GM21786 (cell line): ENCODE measurements at regions not wholly inside any gene's neighbourhood (a gene's known extent, or its start where the extent isn't known, plus 50 kb on each side); places are given as distances from the start of the nearest gene placed in this dataset.
"Not testable (repeated sequence)": the region's sequence is repeated elsewhere in the genome, so short reads cannot be mapped to it uniquely, and the experiment has no call there.

Source experiments
- ATAC-seq: cut with Tn5 transposase; IDR thresholded peaks from one replicate; pipeline ENCODE4 v1.9.1; 2021; ENCODE audit not compliant: unreplicated experiment

DNA sequence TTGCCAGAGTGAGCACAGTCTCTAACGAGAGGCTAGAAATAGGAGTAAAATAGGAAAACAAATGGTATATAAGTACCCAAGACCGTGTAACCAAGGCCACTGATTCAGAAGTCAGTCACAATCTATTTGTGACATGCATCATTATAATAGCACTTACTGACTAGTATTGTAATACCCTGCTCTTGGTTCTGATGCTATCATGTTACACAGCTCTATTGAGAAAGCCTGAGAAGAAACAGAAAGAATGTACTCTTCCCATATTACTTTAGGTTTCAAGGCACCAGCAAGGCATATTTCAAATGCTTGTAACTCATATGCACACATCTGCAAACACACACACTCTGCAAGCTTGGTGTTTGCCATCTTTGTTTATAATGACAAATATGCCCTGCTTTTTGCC, 746.4 kb downstream of the SLC4A3 start:
- no peak for ATAC-seq

DNA sequence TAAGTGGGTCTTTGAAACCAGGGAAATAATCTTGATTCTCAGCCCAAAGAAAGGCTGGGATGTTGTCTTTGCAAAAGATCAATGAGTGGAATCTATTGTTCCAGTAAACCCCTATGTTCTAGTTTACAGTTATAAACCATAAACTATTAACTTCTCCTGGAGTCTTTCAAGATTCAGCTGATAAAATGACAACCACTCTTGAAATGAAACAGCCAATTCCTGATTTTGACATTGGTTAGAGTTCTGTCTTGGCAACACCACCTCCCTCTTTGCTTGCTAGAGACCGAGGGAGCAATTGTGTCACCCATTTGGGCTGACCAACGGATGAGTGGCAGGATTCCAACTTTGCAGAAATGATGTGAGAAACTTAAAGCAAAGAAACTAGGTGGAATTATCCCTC, 746.9 kb downstream of the SLC4A3 start:
- ATAC-seq: no peak

DNA sequence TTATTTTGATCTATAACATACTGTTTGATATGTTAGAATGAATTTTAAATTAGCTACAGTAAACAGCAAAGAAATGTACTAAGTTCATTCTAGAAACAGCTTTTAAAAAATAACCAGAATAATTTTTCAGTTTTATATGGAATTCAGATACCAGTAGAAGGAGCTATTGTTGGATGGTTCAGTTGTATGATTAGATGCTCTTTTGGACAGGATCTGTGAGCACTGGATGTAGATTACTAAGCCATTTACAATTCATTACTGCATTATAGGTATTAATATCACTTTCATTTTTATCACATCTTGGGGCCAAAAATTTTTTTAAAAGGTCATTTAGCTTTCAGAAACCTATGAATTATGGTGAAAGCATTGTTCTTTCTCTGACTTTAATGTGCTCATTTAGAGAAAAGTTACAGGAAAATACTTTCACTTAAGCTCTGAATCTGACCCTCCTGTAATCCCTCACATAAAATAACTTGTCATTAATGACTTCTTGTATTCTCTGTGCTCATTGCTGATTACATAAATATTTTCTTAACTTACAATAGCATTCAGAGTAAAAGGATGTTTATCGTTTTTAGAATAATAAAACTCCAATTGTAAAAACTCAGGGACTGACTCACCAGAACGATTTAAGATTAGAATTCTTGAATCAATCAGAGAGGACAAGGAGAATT, 750.2 kb downstream of the SLC4A3 start:
- ATAC-seq: no peak

DNA sequence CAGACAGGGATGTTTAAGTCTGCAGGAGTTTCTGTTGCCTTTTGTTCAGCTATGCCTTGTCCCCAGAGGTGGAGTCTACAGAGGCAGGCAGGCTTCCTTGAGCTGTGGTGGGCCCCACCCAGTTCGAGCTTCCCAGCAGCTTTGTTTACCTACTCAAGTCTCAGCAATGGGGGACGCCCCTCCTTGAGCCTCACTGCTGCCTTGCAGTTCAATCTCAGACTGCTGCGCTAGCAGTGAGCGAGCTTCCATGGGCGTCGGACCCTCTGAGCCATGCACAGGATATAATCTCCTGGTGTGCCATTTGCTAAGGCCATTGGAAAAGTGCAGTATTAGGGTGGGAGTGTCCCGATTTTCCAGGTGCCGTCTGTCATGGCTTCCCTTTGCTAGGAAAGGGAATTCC, 760.3 kb downstream of the SLC4A3 start:
- not testable (repeated sequence) for ATAC-seq

DNA sequence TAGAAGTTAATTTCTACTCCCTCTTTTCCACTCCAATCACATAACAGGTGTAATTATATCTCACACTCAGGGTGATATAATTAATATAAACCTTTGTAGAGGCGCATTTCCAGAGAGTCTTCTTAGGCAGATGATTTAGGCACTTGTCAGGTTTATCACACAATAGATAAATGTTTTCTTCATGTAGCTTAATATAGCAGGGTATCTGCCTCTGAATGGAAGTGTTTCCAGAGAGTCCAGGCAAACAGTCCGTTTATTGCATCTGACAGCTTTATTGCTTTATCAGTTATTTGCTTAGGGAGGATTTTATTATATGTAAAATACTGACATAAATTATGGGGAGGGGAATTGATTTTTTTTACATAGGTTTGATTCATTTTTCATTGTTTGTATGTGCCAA, 766.3 kb downstream of the SLC4A3 start:
- no peak for ATAC-seq

DNA sequence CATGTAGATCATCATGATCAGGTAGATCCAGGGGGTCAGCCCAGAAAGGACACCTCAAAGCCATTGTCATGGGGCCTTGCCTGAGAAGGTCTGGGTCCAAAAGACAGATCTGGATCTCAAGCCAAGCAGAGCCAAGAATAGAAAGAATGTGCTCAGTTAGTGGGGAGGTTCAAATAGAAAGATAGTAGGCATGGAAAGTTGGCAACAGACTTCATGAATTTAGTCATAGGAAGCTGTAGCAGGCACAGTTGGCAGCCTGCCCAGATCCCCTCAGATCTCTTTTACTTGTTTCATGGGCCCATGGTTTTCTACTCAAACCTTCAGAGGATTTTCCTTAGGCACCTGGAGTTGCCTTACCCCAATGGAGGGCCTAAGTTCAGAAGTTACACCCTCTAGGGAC, 767.0 kb downstream of the SLC4A3 start:
- ATAC-seq: no peak

DNA sequence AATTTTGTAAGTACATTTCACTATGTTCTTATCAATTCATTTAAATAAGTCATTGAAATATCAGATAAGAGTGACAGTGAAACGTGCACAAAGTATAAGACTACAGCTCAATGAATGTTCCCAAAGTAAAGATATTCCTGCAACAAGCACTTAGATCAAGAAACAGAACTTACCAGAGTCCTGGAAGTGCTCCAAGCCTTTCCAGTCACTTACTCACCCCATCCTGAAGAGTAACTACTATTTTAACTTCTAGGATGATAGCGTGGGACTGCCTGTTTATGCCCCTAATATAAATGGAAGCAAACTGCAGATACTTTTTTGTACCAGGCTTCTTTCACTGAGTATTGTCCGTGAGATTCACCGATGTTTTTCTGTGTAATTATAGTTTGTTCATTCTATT, 768.9 kb downstream of the SLC4A3 start:
- no peak for ATAC-seq

DNA sequence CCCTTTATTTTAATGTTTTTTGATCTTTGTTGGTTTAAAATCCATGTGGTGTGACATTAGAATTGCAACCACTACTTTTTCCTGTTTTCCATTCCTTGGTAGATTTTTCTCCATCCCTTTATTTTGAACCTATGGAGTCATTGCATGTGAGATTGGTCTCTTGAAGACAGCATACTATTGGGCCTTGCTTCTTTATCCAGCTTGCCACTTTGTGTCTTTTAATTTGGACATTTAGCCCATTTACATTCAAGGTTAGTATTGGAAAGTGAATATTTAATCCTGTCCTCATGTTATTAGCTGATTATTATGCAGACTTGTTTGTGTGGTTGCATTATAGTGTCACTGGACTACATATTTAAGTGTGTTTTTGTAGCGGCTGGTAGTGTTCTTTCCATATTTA, 782.9 kb downstream of the SLC4A3 start:
- ATAC-seq: no peak

DNA sequence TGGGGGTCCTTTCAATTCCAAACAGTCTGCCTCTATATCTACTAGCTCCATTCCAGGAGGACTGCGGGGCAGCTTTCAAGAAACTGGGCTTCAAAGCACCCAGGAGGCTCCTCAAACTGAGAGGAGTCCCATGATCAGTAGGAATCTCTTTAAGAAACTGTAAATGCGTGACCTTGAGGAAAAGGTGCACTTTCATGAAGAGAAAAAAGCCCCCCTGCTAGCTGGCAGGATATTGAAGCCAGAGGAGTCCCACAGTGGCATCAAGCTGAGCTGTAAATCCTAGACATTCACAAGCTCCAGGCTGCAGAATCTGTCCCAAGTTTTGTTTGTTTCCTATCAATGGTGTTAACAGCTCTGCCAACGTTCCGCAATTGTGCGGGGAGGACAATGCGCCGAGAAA, 790.1 kb downstream of the SLC4A3 start:
- no peak for ATAC-seq

DNA sequence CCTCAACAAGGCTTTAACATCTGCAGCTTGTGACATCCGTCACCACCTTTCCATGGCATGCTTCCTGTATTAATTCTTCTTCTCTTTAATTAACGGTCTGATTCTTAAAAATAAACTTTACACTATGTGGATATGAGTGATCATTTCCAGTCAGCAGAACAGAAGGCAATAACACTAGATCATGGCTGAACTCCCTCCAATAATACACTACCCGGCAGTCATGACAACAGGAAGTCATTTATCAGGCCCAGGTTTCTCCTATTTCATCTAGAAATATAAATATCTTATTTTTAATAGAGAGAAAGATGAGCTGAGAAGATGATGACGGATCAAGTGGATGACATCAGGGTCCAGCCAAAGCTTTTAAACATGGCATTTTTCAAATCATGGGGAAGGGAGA, 792.2 kb downstream of the SLC4A3 start:
- ATAC-seq: no peak

DNA sequence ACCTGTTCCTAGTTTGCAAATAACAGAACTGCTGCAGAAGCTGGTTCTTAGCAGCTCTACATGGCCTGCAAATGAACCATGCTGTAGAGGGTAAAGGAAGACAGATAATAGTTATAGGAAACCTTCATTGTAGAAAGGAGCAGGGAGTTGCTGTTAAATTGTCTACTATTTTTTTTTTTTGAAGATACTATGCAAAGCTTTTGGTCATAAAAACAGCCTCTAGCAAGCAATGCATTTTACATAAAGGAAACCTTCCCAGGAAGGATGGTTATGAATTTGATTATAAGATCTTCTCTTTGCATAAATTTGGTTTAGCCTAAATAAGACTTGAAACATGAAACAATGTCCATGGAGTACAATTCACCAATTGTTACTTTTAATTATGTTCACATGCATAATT, 793.4 kb downstream of the SLC4A3 start:
- ATAC-seq: no peak

DNA sequence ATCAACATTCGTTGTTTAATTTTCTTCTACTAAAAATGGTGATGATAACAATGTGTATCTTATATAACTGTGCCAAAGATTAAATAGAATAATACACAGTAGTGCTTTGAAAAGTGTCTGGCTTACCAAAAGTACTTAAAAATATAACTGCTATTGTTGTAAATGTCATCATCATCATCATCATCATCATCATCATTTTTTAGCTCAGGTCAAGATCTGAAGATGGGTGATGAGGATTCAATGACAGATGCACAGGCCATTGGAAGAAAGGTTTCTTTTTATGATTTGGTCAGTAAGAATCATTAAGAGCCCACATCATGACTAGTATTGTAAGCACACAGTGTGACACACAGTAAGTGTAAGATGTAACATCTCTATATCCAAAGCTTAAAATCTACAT, 795.2 kb downstream of the SLC4A3 start:
- no peak for ATAC-seq

DNA sequence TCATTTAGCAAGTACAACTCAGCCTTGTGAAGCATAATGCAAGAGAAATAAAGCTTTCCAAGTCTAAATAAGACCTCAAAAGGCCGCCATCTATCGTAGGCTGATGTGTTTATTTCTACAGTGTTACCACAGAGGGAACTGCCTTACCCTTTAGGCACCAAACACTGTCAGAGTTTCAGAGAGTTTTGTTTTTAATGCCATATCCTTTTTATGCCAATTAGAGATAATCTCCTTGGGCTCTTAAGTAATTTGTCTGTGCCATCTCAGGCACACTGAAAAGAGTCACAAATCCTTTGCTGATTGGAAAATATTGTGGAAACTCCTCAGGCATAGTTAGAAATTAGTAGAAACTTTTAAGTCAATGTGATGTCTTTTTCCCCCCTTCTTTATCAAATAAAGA, 797.1 kb downstream of the SLC4A3 start:
- no peak for ATAC-seq

DNA sequence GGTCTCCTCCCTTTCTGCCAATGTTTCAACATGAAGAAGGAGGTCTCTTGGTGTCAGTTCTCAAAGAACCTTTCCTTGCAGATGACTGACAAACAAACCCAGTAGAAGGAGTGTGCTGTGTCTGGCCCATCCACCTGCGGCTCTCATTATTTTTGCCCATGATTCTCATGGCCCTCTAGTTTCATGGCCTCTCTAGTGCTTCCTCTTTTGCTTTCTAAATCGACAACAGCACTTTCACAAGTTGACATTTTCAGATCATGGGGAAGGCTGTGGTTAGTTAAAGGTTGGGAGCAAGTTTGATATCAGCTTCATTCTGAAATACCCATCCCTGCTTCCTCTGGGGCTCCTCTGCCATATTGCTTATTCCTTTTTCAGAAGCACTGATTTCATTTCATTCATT, 805.2 kb downstream of the SLC4A3 start:
- ATAC-seq: peak; percentile 47

DNA sequence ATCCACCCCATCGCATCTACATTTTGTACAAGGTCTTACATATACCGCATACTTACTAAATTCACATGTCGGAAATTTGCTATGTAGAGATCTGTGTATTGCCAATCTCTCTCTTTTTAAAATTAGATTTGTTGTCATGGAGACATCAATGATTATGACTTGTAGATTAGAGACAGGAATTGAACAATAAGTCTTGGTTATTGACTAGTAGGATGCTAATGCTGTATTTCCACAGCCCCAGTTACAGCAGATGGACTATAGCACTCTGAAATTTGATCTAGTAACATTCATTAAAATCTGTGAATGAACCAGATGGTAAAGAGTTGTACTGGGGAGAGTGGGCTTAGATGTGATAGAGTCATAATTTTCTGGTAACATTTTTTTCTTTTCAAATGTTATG, 805.7 kb downstream of the SLC4A3 start:
- ATAC-seq: no peak

DNA sequence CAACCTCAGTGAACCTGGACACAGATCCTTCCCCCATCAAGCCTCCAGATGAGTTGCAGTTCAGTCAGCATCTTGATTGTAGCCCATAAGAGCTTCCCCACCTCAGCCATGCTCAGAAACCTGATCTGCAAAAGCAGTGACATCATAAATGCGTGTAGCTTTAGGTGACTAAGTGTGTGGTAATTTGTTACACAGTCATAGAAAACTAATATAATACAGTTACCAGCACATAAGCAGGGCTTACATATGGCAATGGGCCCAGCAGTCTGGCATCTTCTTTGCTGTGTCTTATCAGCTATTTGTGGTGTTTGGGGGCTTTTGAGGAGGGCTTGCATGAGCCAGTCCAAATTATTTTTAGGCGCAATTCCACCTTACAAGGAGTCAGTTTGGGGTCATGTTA, 807.0 kb downstream of the SLC4A3 start:
- ATAC-seq: no peak

DNA sequence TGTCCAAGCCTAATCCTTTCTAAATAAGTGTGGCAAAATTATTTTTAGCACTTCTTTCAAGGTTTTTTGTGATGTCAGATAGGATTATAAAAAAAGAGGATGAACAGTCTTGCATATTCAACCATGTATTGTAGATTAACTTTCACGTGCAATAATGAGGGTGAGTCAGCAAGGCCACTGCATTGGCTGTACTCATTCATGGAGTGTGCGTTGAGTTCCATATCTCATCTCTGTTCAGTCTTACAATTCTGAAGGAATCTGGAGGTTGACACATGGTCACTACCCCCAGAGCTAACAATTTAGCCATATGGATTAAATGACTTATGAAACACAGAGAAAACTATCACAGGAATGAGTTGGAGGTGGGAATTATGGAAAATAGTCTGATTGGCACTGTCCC, 810.5 kb downstream of the SLC4A3 start:
- ATAC-seq: no peak

DNA sequence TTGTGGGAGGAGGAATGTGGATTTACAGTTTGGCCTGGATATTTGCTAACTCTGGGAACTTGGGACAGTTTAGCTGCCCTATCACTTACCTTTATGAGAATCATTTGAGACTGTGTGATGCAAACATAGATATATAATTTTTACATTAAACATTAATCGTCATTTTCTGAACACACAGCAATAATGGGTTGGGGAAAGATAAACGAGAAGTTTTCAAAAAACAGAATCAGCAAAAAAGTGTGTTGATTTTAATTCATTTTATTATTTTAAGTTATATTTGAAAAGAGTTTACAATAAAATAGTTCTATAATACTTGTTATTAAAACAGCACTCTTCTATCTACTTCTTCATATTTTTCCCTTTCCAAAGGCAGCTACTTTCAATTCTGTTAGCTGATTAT, 813.3 kb downstream of the SLC4A3 start:
- no peak for ATAC-seq

DNA sequence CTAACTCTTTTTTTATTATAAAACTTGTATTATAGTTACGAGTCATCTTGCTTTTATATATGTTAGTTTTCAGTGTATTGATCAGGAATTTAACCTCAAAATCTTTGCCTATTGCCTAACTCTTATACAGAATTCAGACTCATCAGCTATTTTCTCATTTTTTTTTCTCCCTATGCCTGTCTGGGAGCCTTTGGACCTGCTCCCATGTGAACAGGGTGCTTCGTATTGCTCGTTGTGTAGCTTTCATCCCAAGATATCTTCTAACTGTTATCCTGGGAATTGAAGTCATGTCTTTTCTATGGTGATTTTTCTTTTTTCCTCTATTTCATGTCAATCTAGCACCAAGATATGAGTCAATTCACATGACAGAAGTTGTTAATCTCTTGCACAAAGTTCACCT, 814.0 kb downstream of the SLC4A3 start:
- ATAC-seq: no peak

DNA sequence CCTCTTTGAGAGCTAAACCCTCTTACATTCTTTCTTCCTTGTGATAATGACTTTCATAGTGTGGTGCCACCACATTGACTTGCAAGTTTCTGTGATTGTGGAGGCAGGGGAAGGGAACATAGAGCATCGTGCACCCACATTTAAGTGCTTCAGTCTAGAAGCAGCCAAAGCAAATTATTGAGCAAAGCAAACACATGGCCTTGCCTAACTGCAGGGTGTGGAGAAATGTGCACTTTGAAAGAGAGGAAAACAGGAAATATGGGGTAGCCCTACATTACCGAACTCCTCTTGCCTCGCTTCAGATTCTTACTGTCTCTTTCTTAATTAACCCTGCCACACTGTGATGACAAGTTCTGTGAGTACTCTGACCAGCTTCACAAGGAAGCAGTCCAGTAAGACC, 814.6 kb downstream of the SLC4A3 start:
- ATAC-seq: no peak

DNA sequence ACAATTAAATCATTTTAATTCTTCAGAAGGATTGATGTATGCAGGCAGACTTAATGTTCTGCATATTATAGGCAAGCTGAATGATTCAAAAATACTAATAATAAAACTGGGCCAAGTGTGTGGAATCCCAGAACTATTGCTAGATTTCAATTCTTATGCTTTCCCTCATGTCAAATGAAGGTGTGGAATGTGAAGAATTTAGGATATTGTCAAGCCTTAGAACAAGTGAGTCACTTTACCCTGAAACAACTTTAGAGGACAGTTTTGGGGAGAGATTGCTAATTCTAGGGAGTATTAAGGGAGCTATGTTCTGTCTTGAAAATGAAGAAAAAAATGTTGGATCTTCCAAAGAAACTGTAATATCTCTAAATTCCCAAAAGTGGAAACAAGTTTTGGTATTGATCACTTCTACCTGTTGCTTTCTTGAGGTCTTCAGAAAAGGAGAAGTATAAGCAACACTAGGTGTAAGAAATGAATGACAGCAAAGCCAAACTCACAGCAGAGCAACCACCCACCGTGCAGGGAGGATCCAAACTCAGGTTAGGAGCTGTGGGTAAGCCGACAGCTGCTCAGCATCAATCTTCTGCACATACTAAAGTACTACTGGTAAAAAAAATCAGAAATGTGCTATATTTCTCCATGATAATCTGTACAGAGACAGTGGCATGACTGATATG, 818.1 kb downstream of the SLC4A3 start:
- no peak for ATAC-seq

DNA sequence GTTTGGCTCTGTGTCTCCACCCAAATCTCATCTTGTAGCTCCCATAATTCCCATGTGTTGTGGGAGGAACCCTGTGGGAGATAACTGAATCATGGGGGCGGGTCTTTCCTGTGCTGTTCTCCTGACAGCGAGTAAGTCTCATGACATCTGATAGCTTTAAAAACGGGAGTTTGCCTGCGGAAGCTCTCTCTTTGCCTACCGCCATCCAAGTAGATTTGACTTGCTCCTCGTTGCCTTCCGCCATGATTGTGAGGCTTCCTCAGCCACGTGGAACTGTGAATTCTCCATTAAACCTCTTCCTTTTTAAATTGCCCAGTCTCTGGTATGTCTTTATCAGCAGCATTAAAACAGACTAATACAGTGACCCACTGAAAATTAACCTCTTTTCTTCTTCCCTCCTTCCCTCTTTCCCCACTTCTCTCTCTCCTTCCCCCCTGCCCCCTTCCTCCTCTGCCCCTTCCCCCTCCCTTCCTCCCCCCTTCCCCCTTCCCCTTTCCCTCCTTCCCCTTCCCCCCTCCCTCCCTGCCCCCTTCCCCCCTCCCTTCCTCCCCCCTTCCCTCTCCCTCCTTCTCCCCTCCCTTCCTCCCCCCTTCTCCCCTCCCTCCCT, 818.8 kb downstream of the SLC4A3 start:
- no peak for ATAC-seq

DNA sequence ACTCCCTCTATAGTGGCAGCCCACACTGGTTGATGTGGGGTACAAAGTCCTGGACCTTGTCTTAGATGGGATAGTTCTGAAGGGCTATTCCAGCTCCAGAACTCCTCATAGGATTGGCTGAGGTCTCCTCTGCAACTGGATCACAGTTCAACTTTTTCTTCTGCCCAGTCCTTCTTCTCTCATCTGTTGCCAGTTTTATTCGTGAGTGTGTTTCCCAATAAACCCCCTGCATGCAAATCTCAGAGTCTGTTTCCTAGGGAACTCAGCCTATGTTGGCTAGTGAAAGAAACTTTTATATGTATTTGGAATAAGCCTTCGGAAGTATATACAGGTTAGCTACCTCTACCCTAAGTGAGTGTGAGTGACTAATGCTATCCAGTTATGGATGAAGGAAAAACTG, 823.4 kb downstream of the SLC4A3 start:
- ATAC-seq: no peak
